ENCODE measurements at regions not wholly inside any gene's neighbourhood (a gene's known extent, or its start where the extent isn't known, plus 50 kb on each side); places are given as distances from the start of the nearest gene placed in this dataset.

DNA sequence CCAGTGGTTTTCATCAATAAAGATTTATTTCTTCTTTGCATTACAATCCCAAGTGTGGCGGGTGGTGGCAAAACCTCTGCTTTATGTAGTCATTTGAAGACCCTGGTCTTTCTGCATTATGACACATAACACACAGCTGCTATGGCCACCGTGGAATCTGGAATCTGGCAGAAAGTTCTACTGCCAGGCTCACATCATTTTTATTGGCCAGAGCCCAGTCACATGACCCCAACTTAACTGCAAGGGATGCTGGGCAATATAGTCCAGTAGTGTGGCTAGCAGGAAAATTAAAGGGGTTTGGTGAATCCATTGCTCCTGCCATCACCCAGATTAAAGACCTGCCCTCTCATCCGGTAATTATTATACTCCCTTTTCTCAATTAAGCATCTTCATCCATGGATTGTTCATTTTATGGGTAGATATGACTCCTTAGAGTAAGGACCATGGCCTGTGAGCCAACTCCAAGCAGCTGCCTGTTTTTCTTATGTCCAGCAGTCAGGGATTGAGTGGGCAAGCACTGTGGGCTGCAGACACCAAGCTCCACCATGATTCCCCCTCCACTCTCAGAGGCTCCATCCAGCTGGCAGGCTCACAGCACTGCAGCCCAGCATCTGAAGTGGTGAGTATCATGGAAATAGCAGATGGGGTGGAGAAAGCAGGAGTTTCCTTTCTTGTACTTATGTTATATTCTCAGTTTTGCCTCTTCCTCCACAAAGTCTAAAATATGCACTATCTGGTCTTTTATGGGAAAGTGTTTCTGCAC is 1030.7 kb downstream of the AACS start:
- Histone ChIP-seq H3K27me3 (ENCODE audit: control insufficient read depth in 2 of 2, insufficient read depth in 2 of 2, low read length in 2 of 2) (no peaks in the 10 kb centered on the region), H3K4me1 (ENCODE audit: control insufficient read depth, extremely low read depth, insufficient read depth, low read length) (no peaks in the 10 kb centered on the region), H3K9me3 (replicated peaks; ENCODE audit: control insufficient read depth, insufficient read depth, low read length) (peaks cover 3% of the 10 kb centered on the region), H3K4me3 (replicated peaks in 1 of 3; ENCODE audit: insufficient read depth in 1 of 3, low read depth in 1 of 3, low read length in 3 of 3) (no peak overlapping the region), H2AFZ (ENCODE audit: low read depth, low read length) (no peak overlapping the region), H4K20me1 (replicated peaks; ENCODE audit: control insufficient read depth, extremely low read depth, insufficient read depth, low read length) (no peaks in the 10 kb centered on the region), H3K27ac (ENCODE audit: insufficient read depth, low read depth, low read length) (no peak overlapping the region), H3K36me3 (ENCODE audit: control insufficient read depth in 2 of 2, extremely low read depth in 1 of 2, insufficient read depth in 2 of 2, low read length in 2 of 2) (no peaks in the 10 kb centered on the region), H3K4me2 (ENCODE audit: insufficient read depth, low read length) (no peak overlapping the region), H3K79me2 (ENCODE audit: control insufficient read depth, insufficient read depth, low read length) (no peaks in the 10 kb centered on the region), H3K9ac (replicated peaks; ENCODE audit: extremely low read depth, insufficient read depth, low read length) (no peak overlapping the region), H3K9me1 (replicated peaks; ENCODE audit: control insufficient read depth, extremely low read depth, insufficient read depth, low read length) (no peaks in the 10 kb centered on the region)
- ChIA-PET POLR2A (no interaction called here), CTCF (no interaction called here)
- no peak for DNase-seq (ENCODE audit: low read depth, low spot score)
- intact Hi-C loops (cut with micrococcal nuclease), result no loop called here
- no TSS peak for BruUV-seq (replicated peaks)
- dilution Hi-C loops (cut with MboI; ENCODE audit: extremely low pct_ligation_motif_present, low sequenced_read_pairs), result no loop called here
- TF ChIP-seq POLR2AphosphoS5 (IDR thresholded peaks at IDR 0.05; ENCODE audit: insufficient read depth, low read depth, low read length), result no peak
- TF ChIP-seq CTCF (IDR thresholded peaks at IDR 0.05; ENCODE audit: extremely low read depth in 1 of 2, insufficient read depth in 1 of 2, low read depth in 1 of 2, low read length in 2 of 2), result no peak
- TF ChIP-seq EZH2 (IDR thresholded peaks at IDR 0.05; ENCODE audit: borderline replicate concordance, low read depth, low read length, severe bottlenecking), result no peak
- TF ChIP-seq MYC (IDR thresholded peaks at IDR 0.05; ENCODE audit: low read depth, low read length), result no peak
- no peak for TF ChIP-seq FOS (IDR thresholded peaks at IDR 0.05; ENCODE audit: borderline replicate concordance, insufficient read depth, low read length)
- no peak for TF ChIP-seq MAX (IDR thresholded peaks at IDR 0.05; ENCODE audit: insufficient read depth, insufficient read length)
- TF ChIP-seq POLR2A (IDR thresholded peaks at IDR 0.05; ENCODE audit: low read depth, low read length), result no peak
- TF ChIP-seq JUN (IDR thresholded peaks at IDR 0.05; ENCODE audit: borderline replicate concordance, insufficient read depth, insufficient read length, low read depth), result no peak
- no peak for TF ChIP-seq GATA2 (IDR thresholded peaks at IDR 0.05; ENCODE audit: insufficient read depth, insufficient read length, low read depth, low read length)
- no peak for FAIRE-seq

Data from endothelial cell of umbilical vein (primary cell).